ENCODE measurements at regions not wholly inside any gene's neighbourhood (a gene's known extent, or its start where the extent isn't known, plus 50 kb on each side); places are given as distances from the start of the nearest gene placed in this dataset.

DNA sequence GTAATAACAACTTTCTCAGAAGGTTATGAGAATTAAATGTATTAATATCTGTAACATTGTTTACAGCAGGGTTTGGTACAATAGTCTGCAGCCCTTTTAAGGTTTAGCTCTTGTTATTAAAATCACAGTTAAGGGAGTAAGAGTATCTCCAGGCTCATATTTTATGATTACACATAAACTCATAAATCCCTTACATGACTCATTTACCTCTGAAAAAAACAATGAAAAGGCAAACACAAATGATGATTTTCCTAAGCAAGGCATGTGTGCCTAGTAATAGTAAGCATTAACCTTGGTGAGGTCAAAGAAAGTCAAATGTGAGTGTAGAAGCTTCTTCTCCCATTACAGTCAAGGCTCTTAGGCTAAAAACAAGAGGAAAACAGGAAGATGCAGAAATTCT lies 84.5 kb upstream of the ADGRL4 start:
- TF ChIP-seq, protein P1, sequence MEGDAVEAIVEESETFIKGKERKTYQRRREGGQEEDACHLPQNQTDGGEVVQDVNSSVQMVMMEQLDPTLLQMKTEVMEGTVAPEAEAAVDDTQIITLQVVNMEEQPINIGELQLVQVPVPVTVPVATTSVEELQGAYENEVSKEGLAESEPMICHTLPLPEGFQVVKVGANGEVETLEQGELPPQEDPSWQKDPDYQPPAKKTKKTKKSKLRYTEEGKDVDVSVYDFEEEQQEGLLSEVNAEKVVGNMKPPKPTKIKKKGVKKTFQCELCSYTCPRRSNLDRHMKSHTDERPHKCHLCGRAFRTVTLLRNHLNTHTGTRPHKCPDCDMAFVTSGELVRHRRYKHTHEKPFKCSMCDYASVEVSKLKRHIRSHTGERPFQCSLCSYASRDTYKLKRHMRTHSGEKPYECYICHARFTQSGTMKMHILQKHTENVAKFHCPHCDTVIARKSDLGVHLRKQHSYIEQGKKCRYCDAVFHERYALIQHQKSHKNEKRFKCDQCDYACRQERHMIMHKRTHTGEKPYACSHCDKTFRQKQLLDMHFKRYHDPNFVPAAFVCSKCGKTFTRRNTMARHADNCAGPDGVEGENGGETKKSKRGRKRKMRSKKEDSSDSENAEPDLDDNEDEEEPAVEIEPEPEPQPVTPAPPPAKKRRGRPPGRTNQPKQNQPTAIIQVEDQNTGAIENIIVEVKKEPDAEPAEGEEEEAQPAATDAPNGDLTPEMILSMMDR (IDR thresholded peaks at IDR 0.05): no peak
- TF ChIP-seq POLR2AphosphoS5 (IDR thresholded peaks at IDR 0.05) (no peak), POLR2A (IDR thresholded peaks at IDR 0.05) (no peak)

Data from prostate gland (tissue), 2 donors.